Endodermal cell (in vitro differentiated cells): ENCODE measurements at regions not wholly inside any gene's neighbourhood (a gene's known extent, or its start where the extent isn't known, plus 50 kb on each side); places are given as distances from the start of the nearest gene placed in this dataset.

Experiments
- DNase-seq: peaks from one replicate; pipeline ENCODE4 v3.0.0-alpha.2; 2017
- H3K27ac ChIP-seq: 2 replicates; pipeline ENCODE4 v1.5.1; 2013; ENCODE audit warnings: mild to moderate bottlenecking, low read depth, low read length, moderate library complexity
- H3K27me3 ChIP-seq: 2 replicates; pipeline ENCODE4 v1.6.1; 2013; ENCODE audit warnings: mild to moderate bottlenecking, low read length, moderate library complexity; ENCODE audit not compliant: insufficient read depth, control insufficient read depth, poor library complexity, severe bottlenecking
- H3K36me3 ChIP-seq: 2 replicates; pipeline ENCODE4 v1.7.0; 2013; ENCODE audit warnings: mild to moderate bottlenecking, low read length, moderate library complexity; ENCODE audit not compliant: control insufficient read depth, insufficient read depth
- H3K4me1 ChIP-seq: one replicate; pipeline ENCODE4 v1.7.0; 2013; ENCODE audit warnings: low read length; ENCODE audit not compliant: control insufficient read depth, insufficient read depth
- H3K4me3 ChIP-seq: 2 replicates; pipeline ENCODE4 v1.5.1; 2013; ENCODE audit warnings: mild to moderate bottlenecking, low read length, moderate library complexity
- H3K9ac ChIP-seq: 2 replicates; pipeline ENCODE4 v1.6.1; 2013; ENCODE audit warnings: mild to moderate bottlenecking, low read length, moderate library complexity; ENCODE audit not compliant: poor library complexity, severe bottlenecking; ENCODE audit errors: extremely low read depth
- H3K9me3 ChIP-seq: 2 replicates; pipeline ENCODE4 v1.6.1; 2013; ENCODE audit warnings: mild to moderate bottlenecking, low read length, moderate library complexity; ENCODE audit not compliant: control insufficient read depth
- H3K27ac Mint-ChIP-seq: 2 replicates; pipeline ENCODE4 v1.8.0; 2020; ENCODE audit warnings: mixed read lengths
- H3K27me3 Mint-ChIP-seq: 2 replicates; pipeline ENCODE4 v1.8.0; 2021; ENCODE audit warnings: mild to moderate bottlenecking, mixed read lengths; ENCODE audit not compliant: insufficient read depth
- H3K36me3 Mint-ChIP-seq: 2 replicates; pipeline ENCODE4 v1.8.0; 2020; ENCODE audit warnings: low read depth, mixed read lengths
- H3K4me1 Mint-ChIP-seq: 2 replicates; pipeline ENCODE4 v1.8.0; 2020; ENCODE audit warnings: mixed read lengths
- H3K4me3 Mint-ChIP-seq: 2 replicates; pipeline ENCODE4 v1.8.0; 2020; ENCODE audit warnings: mild to moderate bottlenecking, moderate library complexity, mixed read lengths
- H3K9me3 Mint-ChIP-seq: 2 replicates; pipeline ENCODE4 v1.8.0; 2020; ENCODE audit warnings: mild to moderate bottlenecking, mixed read lengths
- WGBS, 2 experiments: methylation state at CpG; one replicate each; pipeline versions ENCODE4 v1.1.5 to v1.1.7; 2013; ENCODE audit warnings: missing lambda C conversion rate in 2 of 2, mixed read lengths in 1 of 2; ENCODE audit not compliant: insufficient coverage in 1 of 2, insufficient read length in 1 of 2; 5-methylcytosine and 5-hydroxymethylcytosine counted together
- TF ChIP-seq, protein P1 (sequence below): fragments of 200-600 bp; sonication (generic); conservative IDR thresholded peaks from 2 replicates; pipeline ENCODE4 v1.5.0; 2021; ENCODE audit warnings: antibody characterized with exemption, mild to moderate bottlenecking

GRCh38 chr14:51487848-51488247 is 163.9 kb upstream of the FRMD6 start:
- Histone ChIP-seq H3K36me3 (no peaks in the 10 kb centered on the region), H3K9me3 (no peaks in the 10 kb centered on the region), H3K27me3 (no peaks in the 10 kb centered on the region), H3K9ac (no peak overlapping the region), H3K4me1 (peaks cover 3% of the 10 kb centered on the region), H3K4me3 (no peak overlapping the region), H3K27ac (no peak overlapping the region)
- TF ChIP-seq, protein P1, sequence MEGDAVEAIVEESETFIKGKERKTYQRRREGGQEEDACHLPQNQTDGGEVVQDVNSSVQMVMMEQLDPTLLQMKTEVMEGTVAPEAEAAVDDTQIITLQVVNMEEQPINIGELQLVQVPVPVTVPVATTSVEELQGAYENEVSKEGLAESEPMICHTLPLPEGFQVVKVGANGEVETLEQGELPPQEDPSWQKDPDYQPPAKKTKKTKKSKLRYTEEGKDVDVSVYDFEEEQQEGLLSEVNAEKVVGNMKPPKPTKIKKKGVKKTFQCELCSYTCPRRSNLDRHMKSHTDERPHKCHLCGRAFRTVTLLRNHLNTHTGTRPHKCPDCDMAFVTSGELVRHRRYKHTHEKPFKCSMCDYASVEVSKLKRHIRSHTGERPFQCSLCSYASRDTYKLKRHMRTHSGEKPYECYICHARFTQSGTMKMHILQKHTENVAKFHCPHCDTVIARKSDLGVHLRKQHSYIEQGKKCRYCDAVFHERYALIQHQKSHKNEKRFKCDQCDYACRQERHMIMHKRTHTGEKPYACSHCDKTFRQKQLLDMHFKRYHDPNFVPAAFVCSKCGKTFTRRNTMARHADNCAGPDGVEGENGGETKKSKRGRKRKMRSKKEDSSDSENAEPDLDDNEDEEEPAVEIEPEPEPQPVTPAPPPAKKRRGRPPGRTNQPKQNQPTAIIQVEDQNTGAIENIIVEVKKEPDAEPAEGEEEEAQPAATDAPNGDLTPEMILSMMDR, result no peak
- H3K27me3 Mint-ChIP-seq, result no peaks in the 10 kb centered on the region
- H3K27ac Mint-ChIP-seq, result no peak overlapping the region
- no peaks in the 10 kb centered on the region for H3K36me3 Mint-ChIP-seq
- 94 to 95% methylated on average over 4 to 6 of the region's 6 CpGs for WGBS, 2 experiments
- no peak for DNase-seq
- no peaks in the 10 kb centered on the region for H3K4me1 Mint-ChIP-seq
- H3K4me3 Mint-ChIP-seq, result no peak overlapping the region
- no peaks in the 10 kb centered on the region for H3K9me3 Mint-ChIP-seq

GRCh38 chr14:51488569-51489220 is 163.0 kb upstream of the FRMD6 start:
- no peaks in the 10 kb centered on the region for H3K4me1 Mint-ChIP-seq
- Histone ChIP-seq H3K27me3 (no peaks in the 10 kb centered on the region), H3K9me3 (peaks cover 8% of the 10 kb centered on the region), H3K36me3 (no peaks in the 10 kb centered on the region), H3K9ac (no peak overlapping the region), H3K4me3 (no peak overlapping the region), H3K27ac (no peak overlapping the region), H3K4me1 (peaks cover 3% of the 10 kb centered on the region)
- H3K9me3 Mint-ChIP-seq, result peaks cover 3% of the 10 kb centered on the region
- DNase-seq, result no peak
- no peaks in the 10 kb centered on the region for H3K36me3 Mint-ChIP-seq
- 94% methylated on average over 6 of the region's 6 CpGs; no CpG with 5 or more reads in 1 of the 2 experiments for WGBS, 2 experiments
- H3K4me3 Mint-ChIP-seq, result no peak overlapping the region
- no peak overlapping the region for H3K27ac Mint-ChIP-seq
- TF ChIP-seq, protein P1, result no peak
- no peaks in the 10 kb centered on the region for H3K27me3 Mint-ChIP-seq

- 86 to 100% methylated on average over 1 to 3 of the region's 3 CpGs for WGBS, 2 experiments
- H3K4me1 Mint-ChIP-seq, result no peaks in the 10 kb centered on the region
These were observed 161.5 kb upstream of the FRMD6 start for GRCh38 chr14:51490205-51490604.

More at GRCh38 chr14:51490205-51490604, 161.5 kb upstream of the FRMD6 start:
- Mint-ChIP-seq H3K4me3 (no peak overlapping the region), H3K36me3 (no peaks in the 10 kb centered on the region), H3K27me3 (no peaks in the 10 kb centered on the region), H3K9me3 (peaks cover 8% of the 10 kb centered on the region), H3K27ac (no peak overlapping the region)
- H3K27me3 ChIP-seq, result no peaks in the 10 kb centered on the region
- peaks cover 16% of the 10 kb centered on the region for H3K9me3 ChIP-seq
- no peak overlapping the region for H3K9ac ChIP-seq
- TF ChIP-seq, protein P1, result no peak
- H3K36me3 ChIP-seq, result no peaks in the 10 kb centered on the region
- H3K27ac ChIP-seq, result no peak overlapping the region
- no peak for DNase-seq
- H3K4me1 ChIP-seq, result peaks cover 3% of the 10 kb centered on the region
- no peak overlapping the region for H3K4me3 ChIP-seq
